GM06990 (cell line): ENCODE measurements at regions not wholly inside any gene's neighbourhood (a gene's known extent, or its start where the extent isn't known, plus 50 kb on each side); places are given as distances from the start of the nearest gene placed in this dataset.

ENCODE experiments used
- DNase-seq: peaks from one replicate; pipeline ENCODE4 v3.0.0-alpha.2; 2011; ENCODE audit not compliant: insufficient read length; ENCODE audit errors: extremely low read depth
- H3K27me3 ChIP-seq: replicated peaks from 2 replicates; pipeline ENCODE4 v1.6.0; 2011; ENCODE audit warnings: low read length; ENCODE audit not compliant: control insufficient read depth, insufficient read depth
- H3K36me3 ChIP-seq: 2 replicates; pipeline ENCODE4 v1.5.1; 2011; ENCODE audit warnings: low read length; ENCODE audit not compliant: control insufficient read depth, insufficient read depth
- H3K4me3 ChIP-seq: replicated peaks from 2 replicates; pipeline ENCODE4 v1.5.1; 2011; ENCODE audit warnings: low read depth, mild to moderate bottlenecking, control low read depth, low read length
- CTCF ChIP-seq: IDR thresholded peaks from 2 replicates; pipeline ENCODE4 v1.5.1; 2011; ENCODE audit warnings: low read length, control low read depth, mild to moderate bottlenecking, inconsistent platforms; ENCODE audit not compliant: insufficient read depth, poor library complexity, severe bottlenecking

- no peak overlapping the region for H3K4me3 ChIP-seq
- peak; percentile 18 for DNase-seq
- no peaks in the 10 kb centered on the region for H3K27me3 ChIP-seq
- no peak for TF ChIP-seq CTCF
- no peaks in the 10 kb centered on the region for H3K36me3 ChIP-seq
Measured at GRCh38 chr11:130806746-130807145, 109.5 kb downstream of the SNX19 start.

- no peak for TF ChIP-seq CTCF
- peaks cover 2% of the 10 kb centered on the region; the same call in 1 of the 2 replicates for H3K27me3 ChIP-seq
- no peaks in the 10 kb centered on the region for H3K36me3 ChIP-seq
- no peak overlapping the region for H3K4me3 ChIP-seq
- no peak for DNase-seq
Measured at GRCh38 chr11:130808541-130808940, 107.7 kb downstream of the SNX19 start.

GRCh38 chr11:130813196-130813595 is 103.1 kb downstream of the SNX19 start:
- DNase-seq = no peak
- TF ChIP-seq CTCF = no peak
- peaks cover 2% of the 10 kb centered on the region for H3K27me3 ChIP-seq
- H3K4me3 ChIP-seq = no peak overlapping the region
- no peaks in the 10 kb centered on the region for H3K36me3 ChIP-seq

GRCh38 chr11:130813638-130814037 is 102.6 kb downstream of the SNX19 start:
- TF ChIP-seq CTCF = no peak
- DNase-seq = no peak
- Histone ChIP-seq H3K36me3 (no peaks in the 10 kb centered on the region), H3K4me3 (no peak overlapping the region), H3K27me3 (peaks cover 2% of the 10 kb centered on the region)

- H3K27me3 ChIP-seq = peaks cover 2% of the 10 kb centered on the region
- H3K4me3 ChIP-seq = no peak overlapping the region
- no peak for TF ChIP-seq CTCF
- H3K36me3 ChIP-seq = no peaks in the 10 kb centered on the region
- no peak for DNase-seq
Measured at GRCh38 chr11:130814440-130815096, 101.7 kb downstream of the SNX19 start.
